HG03439 (cell line): ENCODE measurements at regions not wholly inside any gene's neighbourhood (a gene's known extent, or its start where the extent isn't known, plus 50 kb on each side); places are given as distances from the start of the nearest gene placed in this dataset.
"Not testable (repeated sequence)": the region's sequence is repeated elsewhere in the genome, so short reads cannot be mapped to it uniquely, and the experiment has no call there.

Experiments used
- ATAC-seq: cut with Tn5 transposase; IDR thresholded peaks from one replicate; pipeline ENCODE4 v1.9.1; 2021; ENCODE audit warnings: mild to moderate bottlenecking, moderate library complexity; ENCODE audit not compliant: unreplicated experiment

DNA sequence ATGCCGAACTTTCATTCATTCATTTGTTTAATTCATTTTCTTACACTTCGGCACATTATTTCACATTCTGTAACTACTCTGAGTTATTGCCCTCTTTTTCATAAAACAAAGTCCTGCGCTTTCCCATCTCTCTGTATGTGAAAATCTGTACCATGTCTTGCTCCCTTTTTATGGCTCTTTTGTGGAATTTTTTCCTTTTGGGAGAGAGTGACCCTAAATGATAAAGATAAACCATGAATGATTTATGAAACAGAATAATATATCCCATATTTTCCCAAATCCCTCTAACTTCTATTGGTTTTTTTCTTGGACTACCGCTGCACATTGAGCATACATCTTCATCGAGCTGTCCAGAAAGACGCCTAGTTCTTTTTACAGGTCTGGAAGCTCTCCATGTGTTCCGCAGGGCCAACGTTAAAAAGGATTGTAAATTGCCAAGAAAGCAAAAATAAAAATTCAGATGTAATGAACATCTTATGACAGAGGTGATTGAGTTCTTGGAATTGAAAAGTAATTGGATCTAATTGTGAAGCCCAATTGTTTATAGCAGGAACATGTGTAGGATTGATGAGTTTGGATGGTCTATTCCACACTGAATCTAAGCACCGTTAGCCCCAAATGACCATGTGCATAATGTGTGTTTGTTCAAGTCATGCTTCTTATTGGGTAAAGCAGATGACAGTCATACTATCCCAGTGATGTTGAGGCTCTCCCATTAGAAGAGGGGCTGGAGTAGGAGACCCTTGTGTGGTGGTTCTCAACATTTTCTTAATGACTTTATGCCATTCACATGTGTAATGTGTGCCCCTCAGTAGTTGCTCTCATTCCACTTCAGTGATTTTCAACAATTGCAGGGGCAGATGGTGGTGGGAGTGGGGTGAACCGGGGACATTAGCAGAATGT lies 378.9 kb downstream of the DLEU7 start:
- no peak for ATAC-seq

DNA sequence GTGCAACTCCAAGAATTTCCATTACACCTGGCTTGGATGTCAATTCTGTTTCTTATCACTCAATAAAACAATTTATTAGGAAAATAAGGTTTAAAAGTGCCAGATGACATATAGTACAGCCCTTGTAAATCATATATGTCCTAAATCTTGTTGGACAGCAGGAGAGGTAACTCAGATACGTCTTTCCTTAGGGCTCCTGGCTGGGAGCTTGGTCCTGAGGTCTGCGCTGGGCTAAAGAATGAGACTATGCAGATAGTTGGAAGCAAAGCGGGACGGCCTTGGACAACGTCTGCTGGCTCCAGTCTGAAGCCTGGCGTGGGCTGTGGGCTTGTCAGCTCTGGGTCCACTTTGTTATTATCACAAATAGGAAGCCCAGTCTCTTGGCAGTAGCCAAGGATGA lies 377.0 kb downstream of the DLEU7 start:
- no peak for ATAC-seq

DNA sequence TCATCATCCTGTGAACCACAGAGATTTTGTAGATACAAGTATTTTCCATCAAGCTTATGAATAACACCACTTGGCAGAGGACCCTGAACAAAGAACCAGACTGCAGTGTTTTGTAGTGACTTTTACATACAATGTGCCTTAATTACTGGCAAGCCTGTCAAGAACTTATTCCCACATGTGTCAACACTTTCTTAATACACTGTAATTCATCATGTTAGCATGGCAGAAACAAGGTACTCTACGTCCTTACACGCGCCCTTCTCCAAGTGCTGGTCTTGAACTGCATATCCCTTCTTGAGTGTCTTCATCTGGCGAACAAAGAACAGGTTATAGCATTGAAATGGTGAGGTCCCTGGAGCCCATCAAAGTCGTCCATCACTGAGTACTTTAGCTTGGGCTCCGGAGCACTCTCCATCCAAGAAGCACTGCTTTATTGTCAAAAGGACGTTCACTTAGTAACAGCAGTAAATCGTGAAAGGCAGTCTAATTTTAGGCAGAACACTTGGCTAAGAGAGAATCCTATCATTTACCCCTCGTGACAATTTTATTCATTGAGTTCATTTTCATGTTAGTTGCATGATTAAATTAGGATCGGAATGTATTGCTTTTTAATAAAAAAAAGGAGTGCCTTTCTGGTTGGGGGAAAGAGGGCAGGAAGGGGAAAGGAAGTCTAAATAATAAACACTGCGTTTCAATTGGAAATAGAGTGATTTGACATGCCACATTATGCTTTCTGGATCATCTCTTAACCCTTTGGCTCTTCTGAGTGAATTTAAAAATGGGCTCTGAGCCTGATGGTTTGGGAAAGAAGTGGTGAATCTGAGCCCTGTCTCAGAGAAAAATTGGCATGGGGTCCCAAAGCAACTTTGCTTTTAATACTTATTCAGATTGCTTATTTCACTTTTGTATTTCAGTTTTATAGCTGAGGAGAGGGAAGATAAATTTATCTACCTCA lies 376.1 kb downstream of the DLEU7 start:
- ATAC-seq = no peak

DNA sequence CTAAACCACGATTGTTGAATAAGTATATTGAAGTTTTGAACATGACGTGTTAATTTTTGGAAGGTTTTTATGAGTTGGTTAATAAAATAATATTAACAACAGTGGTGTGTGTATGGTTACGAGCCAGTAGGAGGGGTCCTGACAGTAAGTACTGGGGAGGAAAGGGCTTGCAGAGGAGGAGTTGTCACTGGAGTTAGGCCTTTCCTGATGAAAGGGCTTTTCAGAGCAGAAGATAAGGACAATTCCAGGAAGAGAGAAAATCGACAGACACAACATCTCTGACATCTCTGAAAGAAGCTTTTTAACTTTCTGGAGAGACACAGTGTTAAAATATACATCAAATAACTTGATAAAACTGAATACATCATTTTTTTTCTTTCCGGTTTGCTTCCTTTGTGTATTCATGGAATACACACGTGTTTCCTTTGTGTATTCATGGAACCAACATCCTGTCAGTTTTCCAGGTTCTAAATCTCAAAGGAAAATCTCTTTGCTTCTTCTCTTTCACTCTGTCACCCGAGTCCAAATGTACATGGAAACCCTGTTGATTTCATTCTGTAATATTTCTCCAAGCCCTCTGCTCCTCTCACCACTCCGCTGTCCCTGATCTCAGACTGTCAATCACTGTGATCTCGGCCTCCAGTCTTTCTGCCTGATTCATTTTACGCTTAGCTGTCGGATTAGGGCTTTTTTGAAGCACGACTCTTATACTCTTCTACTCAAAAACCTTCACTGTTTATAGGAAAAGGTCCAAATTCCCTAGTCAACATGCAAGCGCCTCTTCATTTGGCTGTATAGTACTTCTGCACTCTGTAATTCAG lies 374.4 kb downstream of the DLEU7 start:
- ATAC-seq = no peak

DNA sequence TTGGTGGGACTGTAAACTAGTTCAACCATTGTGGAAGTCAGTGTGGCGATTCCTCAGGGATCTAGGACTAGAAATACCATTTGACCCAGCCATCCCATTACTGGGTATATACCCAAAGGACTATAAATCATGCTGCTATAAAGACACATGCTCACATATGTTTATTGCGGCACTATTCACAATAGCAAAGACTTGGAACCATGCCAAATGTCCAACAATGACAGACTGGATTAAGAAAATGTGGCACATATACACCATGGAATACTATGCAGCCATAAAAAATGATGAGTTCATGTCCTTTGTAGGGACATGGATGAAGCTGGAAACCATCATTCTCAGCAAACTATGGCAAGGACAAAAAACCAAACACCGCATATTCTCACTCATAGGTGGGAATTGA lies 370.4 kb downstream of the DLEU7 start:
- not testable (repeated sequence) for ATAC-seq

DNA sequence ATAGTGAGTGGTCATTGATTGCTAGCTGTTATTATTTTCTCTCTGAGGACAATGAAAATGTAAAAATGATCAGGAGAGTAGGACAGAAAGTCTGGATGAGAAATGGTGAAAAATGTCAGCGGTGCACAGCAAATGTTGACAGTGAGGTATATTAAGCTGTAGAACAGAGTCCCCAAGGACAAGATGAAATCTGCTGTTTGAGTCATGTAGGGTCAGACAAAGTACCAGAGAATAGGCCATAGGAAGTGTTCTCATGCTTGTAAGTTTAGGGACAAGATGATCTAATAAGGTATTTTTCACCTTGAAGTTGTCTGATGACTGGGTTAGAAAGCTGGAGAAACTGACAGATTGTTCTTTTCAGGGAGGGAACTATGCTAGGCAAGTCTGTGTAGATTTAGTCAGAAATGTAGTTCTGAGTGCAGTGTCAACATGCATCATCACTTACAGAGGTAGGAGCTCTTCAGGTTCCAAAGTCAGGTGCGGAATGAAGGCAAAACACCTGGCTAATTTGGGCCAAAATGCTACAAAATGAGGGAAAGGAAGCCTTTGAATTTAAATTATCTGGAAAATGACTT lies 369.3 kb downstream of the DLEU7 start:
- no peak for ATAC-seq

DNA sequence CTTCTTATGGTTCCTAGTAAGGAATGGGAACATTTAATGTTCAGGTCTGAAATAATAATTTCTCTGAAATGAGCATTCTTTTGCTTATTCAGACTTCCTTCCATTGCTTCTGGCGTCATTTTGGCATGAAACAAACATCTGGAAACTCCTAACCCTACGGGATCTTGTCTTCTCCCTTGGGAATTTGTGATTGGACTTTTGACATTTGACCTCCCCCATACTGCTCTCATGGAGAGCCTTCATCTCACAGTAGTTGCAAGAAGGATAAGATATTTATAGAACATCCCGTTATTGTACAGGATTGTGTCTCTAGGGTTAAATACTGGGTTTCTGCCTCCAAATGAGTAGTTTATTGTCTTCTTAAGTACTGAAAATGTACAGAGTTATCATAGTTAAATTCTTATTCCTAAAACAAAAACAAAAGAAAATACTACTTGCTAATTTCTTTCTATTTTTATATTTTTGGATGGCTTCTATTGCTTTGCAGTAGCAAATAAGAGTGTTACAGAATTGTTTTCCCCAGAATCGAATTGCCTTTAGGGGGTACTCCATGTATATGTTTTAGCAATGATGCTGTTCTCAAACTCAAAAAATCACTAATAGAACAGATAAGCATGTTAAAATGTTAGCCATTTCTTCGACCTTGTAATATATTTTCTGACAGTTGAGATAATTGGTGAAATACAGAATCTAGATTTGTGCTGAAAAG lies 366.8 kb downstream of the DLEU7 start:
- ATAC-seq = no peak

DNA sequence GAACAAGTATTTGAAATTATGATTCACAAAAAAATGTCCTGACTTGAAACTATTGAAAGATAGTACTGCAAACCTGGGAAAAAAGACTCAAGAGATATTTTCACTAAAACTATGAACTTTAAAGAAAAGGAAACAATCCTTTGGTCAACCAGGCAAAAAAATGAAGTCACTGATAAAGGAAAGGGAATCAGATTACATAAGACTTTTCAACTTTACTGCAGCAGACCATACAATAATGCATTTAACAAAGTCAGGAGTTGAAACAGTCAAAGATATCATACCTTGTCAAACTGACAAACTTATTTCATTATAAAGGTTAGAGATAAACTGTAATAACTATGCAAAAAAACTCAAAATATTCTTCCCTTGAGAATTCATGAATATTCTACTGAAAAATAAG lies 361.6 kb downstream of the DLEU7 start:
- no peak for ATAC-seq

DNA sequence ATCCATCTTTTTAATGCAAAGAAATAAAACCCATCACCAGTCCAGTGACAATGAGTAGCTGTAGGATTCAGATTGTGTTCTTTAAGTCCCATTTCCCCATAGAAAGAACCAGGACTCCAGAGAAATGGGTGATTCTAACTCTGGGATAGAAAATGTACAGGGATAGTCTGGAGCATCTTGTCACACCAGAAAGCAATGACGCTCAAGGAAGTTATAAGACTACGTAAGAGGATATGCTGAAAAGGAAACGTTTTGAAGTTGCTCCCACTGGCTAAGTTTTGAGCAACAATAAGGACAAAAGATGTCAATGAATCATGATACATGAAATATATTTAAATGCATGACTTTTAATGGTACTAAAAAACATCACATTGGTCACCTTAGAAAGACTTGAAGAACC lies 360.1 kb downstream of the DLEU7 start:
- ATAC-seq = no peak

DNA sequence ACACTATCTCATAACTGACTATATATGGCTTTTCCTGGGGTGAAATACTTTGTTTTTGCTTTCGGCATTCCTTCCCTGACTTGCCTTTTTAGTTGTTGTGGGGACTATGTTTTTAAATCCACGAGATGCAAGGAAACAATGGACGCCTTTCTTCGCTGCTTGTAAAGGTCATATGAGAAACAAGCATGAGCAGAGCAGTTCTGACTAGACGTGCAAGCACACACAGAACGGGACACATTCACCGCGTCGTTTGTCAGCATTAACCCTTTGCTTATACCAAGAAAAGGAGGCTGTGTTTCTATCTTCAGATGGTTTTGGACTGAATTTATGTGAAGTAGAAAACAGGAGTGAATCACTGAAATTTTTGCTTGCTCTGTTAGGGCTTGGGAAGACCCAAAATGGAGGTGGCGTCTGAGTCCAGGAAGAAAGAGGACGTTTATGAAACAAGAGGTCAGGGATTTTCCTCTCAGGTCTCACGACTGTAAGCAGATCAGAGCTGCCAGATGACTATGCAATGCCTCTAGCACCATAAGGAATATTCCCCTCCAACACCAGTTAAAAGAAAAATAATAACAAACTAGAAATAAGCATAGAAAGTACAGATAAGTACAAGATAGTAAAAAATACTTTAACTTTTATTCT lies 358.9 kb downstream of the DLEU7 start:
- ATAC-seq = no peak

DNA sequence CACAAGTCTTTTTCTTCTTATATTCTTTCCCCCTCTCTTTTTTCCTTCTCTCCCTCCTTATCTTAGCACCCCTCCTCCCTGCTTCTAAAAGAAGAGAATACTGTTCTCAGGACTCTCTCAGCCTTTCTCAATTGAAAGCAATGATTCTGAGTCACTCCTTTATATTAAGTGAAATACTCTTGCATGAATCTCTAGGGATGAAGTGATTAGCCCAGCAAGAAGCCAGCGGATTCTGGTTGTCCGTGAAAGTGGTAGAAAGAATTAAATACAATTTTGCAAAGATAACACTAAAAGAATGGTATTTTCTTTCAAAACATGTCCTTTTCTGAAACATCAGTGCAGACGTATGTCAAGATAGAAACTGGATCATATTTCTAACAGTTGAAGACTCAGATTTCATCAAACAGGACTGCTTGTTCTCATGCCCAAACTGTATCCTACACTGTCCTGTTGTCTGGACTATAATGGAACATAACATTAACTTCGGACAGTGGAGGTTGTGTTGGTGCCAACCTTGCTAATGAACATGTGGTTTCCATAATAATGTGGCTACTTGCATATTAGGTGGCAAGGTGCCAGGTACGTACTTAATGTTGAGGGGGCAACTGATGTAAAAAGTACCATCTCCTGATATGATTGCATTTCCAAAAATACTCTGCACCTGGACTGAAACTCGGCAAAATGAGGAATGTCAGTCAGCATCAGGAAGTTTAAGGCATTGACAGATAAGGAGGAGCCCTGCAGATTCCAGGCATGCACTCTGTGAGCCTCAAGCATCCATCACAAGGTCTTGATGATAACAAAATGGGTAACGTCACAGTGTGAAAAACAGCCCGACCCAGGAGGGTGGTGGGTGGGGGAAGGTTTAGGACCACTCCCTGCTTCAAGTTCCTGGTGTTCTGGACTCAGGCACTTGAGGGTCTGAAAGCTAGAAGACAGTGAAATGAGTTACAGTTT lies 357.2 kb downstream of the DLEU7 start:
- no peak for ATAC-seq

DNA sequence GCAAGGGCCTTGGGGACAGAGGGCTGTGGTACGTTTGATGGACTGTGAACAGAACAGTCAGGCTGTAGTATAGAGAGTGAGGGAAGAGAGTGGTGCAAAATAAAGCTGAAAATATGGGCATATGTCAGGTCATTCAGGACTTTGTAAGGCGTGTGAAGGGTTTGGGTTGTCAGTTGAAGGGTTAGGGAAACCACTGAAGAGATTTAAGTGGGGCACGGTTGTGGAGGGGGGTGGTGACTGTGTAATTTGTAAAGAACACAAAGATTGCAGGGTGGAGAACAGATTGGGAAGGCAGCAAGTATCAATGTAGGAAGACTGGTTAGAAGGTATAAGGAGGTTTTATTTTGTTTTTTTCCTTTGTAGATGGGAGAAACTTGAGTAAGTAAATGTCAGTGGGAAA lies 349.8 kb downstream of the DLEU7 start:
- ATAC-seq = no peak

DNA sequence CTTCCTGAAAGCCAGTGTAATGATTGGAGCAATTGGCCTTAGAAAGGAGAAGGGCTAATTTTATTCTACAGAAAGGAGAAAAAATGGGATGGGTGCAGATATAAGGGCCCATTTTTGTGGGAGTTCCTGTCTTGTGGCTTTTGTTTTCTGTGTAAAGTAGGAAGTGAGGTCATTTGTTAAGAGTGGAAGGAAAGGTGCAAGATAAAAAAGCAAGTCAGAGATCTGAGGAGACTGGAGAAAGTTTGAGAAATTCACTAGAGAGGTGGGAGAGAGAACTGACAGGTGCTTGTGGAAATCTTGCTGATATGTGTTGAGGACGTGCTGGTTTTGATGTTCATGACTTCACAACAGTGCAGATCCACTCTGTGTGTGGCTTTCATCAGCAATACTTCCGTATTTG lies 349.4 kb downstream of the DLEU7 start:
- no peak for ATAC-seq

DNA sequence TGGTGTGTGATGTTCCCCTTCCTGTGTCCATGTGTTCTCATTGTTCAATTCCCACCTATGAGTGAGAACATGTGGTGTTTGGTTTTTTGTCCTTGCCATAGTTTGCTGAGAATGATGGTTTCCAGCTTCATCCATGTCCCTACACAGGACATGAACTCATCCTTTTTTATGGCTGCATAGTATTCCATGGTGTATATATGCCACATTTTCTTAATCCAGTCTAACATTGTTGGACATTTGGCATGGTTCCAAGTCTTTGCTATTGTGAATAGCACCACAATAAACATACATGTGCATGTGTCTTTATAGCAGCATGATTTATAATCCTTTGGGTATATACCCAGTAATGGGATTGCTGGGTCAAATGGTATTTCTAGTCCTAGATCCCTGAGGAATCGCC lies 340.3 kb downstream of the DLEU7 start:
- not testable (repeated sequence) for ATAC-seq

DNA sequence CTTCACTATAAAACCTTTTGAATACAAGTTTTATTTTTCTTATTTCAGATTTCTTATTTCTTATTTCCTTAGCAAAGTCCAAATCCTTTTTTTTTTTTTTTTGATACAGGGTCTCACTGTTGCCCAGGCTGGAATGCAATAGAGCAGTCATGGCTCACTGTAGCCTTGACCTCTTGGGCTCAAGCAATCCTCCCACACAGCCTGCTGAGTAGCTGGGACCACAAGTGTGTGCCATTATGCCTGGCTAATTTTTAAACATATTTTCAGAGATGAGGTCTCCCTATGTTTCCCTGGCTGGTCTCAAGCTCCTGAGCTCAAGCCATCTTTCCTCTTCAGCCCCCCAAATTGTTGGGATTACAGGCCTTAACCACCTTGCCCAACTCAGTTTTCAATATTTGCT lies 334.3 kb downstream of the DLEU7 start:
- ATAC-seq = no peak

DNA sequence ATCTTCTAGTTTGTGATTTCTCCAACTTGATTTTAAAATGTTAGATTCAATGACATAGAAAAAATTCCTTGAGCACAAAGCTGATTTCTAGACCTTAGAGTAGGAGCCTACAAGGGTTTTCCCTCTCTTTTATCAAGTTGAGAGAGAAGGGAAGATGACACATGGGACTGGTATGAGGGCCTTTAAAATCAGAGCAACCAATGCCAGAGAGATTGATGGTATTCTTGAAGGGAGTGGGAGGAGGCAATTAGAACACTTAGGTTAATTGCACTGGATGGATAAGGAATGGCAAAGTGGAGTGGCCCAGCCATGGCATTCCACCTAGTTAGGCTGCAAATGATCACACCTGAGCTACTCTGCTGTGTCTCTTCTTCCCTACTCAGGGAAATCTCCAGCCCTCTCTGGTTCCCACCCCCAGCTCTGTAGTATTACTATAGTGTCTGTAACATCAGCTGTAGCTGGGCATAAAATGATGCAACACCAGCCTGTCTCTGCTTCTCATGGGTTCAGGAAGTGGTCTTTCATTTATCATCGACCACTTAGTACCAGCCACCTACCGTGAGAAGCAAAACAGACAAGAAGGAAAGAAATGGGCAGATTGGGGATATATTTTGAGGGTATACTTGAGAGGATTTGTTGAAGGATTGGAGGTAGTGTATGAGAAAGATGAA lies 333.6 kb downstream of the DLEU7 start:
- no peak for ATAC-seq

DNA sequence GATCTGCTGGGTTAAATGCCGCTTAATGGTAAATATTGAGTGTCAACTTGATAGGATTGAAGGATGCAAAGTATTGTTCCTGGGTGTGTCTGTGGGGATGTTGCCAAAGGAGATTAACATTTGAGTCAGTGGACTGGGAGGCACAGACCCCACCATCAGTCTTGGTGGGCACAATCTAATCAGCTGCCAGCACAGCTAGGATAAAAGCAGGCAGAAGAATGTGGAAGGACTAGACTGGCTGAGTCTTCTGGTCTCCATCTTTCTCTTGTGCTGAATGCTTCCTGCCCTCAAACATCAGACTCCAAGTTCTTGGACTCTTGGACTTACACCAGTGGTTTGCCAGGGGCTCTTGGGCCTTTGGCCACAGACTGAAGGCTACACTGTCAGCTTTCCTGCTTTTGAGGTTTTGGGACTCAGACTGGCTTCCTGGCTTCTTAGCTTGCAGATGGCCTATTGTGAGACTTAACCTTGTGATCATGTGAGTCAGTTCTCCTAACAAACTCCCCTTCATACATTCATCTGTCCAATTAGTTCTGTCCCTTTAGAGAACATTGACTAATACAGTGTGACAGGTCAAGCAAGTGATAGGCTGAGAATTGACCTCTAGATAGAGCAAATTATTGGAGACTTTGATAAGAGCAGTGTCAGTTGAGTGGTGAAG lies 332.5 kb downstream of the DLEU7 start:
- not testable (repeated sequence) for ATAC-seq
